22Rv1 (cell line): ENCODE measurements at regions not wholly inside any gene's neighbourhood (a gene's known extent, or its start where the extent isn't known, plus 50 kb on each side); places are given as distances from the start of the nearest gene placed in this dataset.

Experiments
- CTCF ChIP-seq: fragments of 450-650 bp; IDR thresholded peaks from 2 replicates; pipeline ENCODE4 v1.5.1; 2017; ENCODE audit warnings: mild to moderate bottlenecking
- ZFX ChIP-seq: fragments of 450-650 bp; IDR thresholded peaks from 2 replicates; pipeline ENCODE4 v1.6.1; 2017; ENCODE audit warnings: antibody characterized with exemption, borderline replicate concordance

- TF ChIP-seq ZFX = no peak
- TF ChIP-seq CTCF = no peak
These were observed 131.2 kb downstream of the KLF13 start for GRCh38 chr15:31457631-31458526.
